ENCODE measurements at regions not wholly inside any gene's neighbourhood (a gene's known extent, or its start where the extent isn't known, plus 50 kb on each side); places are given as distances from the start of the nearest gene placed in this dataset.

- ChIA-PET CTCF (no interaction called here), POLR2A (no interaction called here)
- Mint-ChIP-seq H3K36me3 (no peaks in the 10 kb centered on the region), H3K27me3 (ENCODE audit: low read depth) (no peaks in the 10 kb centered on the region), H3K27ac (no peak overlapping the region), H3K4me1 (peaks cover 4% of the 10 kb centered on the region), H3K9me3 (no peaks in the 10 kb centered on the region), H3K4me3 (no peak overlapping the region)
- ATAC-seq (no peak), DNase-seq (ENCODE audit: low spot score) (no peak)
- TF ChIP-seq SMAD4 (CRISPR knock-in tag; IDR thresholded peaks at IDR 0.05): no peak
- TF ChIP-seq SOX15 (CRISPR knock-in tag; IDR thresholded peaks at IDR 0.05): no peak
- no peak for TF ChIP-seq ZNF416 (CRISPR knock-in tag; IDR thresholded peaks at IDR 0.05)
- TF ChIP-seq CREM (CRISPR knock-in tag; IDR thresholded peaks at IDR 0.05): no peak
- TF ChIP-seq, protein P1, sequence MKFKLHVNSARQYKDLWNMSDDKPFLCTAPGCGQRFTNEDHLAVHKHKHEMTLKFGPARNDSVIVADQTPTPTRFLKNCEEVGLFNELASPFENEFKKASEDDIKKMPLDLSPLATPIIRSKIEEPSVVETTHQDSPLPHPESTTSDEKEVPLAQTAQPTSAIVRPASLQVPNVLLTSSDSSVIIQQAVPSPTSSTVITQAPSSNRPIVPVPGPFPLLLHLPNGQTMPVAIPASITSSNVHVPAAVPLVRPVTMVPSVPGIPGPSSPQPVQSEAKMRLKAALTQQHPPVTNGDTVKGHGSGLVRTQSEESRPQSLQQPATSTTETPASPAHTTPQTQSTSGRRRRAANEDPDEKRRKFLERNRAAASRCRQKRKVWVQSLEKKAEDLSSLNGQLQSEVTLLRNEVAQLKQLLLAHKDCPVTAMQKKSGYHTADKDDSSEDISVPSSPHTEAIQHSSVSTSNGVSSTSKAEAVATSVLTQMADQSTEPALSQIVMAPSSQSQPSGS (CRISPR knock-in tag; IDR thresholded peaks at IDR 0.05; ENCODE audit: borderline replicate concordance, low read depth): no peak
- no peak for TF ChIP-seq ZNF138 (CRISPR knock-in tag; conservative IDR thresholded peaks at IDR 0.05)
- no peak for TF ChIP-seq ZNF396 (CRISPR knock-in tag; IDR thresholded peaks at IDR 0.05; ENCODE audit: borderline replicate concordance)
- TF ChIP-seq ZNF423 (CRISPR knock-in tag; IDR thresholded peaks at IDR 0.05): no peak
- TF ChIP-seq GABPB1 (CRISPR knock-in tag; IDR thresholded peaks at IDR 0.05): no peak
- TF ChIP-seq NFE2L1 (CRISPR knock-in tag; IDR thresholded peaks at IDR 0.05): no peak
- no peak for TF ChIP-seq ZNF317 (CRISPR knock-in tag; IDR thresholded peaks at IDR 0.05; ENCODE audit: borderline replicate concordance, low read depth)
- TF ChIP-seq SP1 (CRISPR knock-in tag; conservative IDR thresholded peaks at IDR 0.05): no peak
- no peak for TF ChIP-seq ATF1 (CRISPR knock-in tag; IDR thresholded peaks at IDR 0.05)
- no peak for TF ChIP-seq PREB (CRISPR knock-in tag; IDR thresholded peaks at IDR 0.05; ENCODE audit: borderline replicate concordance)
- TF ChIP-seq PRDM15 (CRISPR knock-in tag; IDR thresholded peaks at IDR 0.05): no peak
- TF ChIP-seq E2F1 (CRISPR knock-in tag; IDR thresholded peaks at IDR 0.05): no peak
- TF ChIP-seq ETV6 (CRISPR knock-in tag; IDR thresholded peaks at IDR 0.05): no peak
- no peak for TF ChIP-seq ERG (CRISPR knock-in tag; IDR thresholded peaks at IDR 0.05)
Measured at GRCh38 chr5:99243111-99243510, 314.3 kb upstream of the CHD1 start.

DNA sequence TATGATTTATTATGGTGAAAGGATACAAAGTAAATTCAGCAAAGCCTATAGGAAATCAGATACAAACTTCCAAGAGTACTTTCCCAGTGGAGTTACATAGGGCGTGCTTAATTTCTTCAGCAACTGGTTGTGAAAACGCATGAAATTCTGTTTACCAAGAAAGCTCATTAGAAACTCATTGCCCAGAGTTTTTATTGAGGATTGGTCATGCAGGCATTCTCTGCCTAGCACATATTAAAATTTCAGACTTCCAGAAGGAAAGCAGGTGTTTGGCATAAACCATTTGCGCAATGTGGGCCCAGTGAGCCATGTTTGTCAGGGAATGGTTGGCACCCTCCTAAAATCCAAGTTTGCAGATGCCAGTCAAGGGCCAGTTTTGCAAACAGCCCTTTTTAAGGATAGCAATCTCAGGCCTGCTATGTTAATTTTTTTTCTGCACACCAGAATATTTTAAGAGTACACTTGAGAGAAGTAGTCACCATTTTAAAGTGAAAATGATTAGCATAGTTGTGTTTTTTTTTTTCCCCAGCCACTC, 311.1 kb upstream of the CHD1 start:
- H3K4me1 Mint-ChIP-seq: no peaks in the 10 kb centered on the region
- ATAC-seq: no peak

More for the DNA sequence above, 311.1 kb upstream of the CHD1 start:
- no peaks in the 10 kb centered on the region for H3K36me3 Mint-ChIP-seq
- ChIA-PET CTCF (no interaction called here), POLR2A (no interaction called here)
- H3K4me3 Mint-ChIP-seq: no peak overlapping the region
- TF ChIP-seq SMAD3 (CRISPR knock-in tag; IDR thresholded peaks at IDR 0.05; ENCODE audit: borderline replicate concordance) (no peak), ZNF416 (CRISPR knock-in tag; IDR thresholded peaks at IDR 0.05) (no peak), SOX15 (CRISPR knock-in tag; IDR thresholded peaks at IDR 0.05) (no peak), SMAD4 (CRISPR knock-in tag; IDR thresholded peaks at IDR 0.05) (no peak)
- TF ChIP-seq, protein P2, sequence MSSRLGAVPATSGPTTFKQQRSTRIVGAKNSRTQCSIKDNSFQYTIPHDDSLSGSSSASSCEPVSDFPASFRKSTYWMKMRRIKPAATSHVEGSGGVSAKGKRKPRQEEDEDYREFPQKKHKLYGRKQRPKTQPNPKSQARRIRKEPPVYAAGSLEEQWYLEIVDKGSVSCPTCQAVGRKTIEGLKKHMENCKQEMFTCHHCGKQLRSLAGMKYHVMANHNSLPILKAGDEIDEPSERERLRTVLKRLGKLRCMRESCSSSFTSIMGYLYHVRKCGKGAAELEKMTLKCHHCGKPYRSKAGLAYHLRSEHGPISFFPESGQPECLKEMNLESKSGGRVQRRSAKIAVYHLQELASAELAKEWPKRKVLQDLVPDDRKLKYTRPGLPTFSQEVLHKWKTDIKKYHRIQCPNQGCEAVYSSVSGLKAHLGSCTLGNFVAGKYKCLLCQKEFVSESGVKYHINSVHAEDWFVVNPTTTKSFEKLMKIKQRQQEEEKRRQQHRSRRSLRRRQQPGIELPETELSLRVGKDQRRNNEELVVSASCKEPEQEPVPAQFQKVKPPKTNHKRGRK (CRISPR knock-in tag; IDR thresholded peaks at IDR 0.05; ENCODE audit: borderline replicate concordance): no peak
- DNase-seq (ENCODE audit: low spot score): no peak
- no peaks in the 10 kb centered on the region for H3K27me3 Mint-ChIP-seq (ENCODE audit: low read depth)
- H3K27ac Mint-ChIP-seq: no peak overlapping the region
- no peaks in the 10 kb centered on the region; the same call in 1 of the 2 replicates for H3K9me3 Mint-ChIP-seq

Data from WTC11 (cell line).